Activated CD8-positive, alpha-beta T cell treated with anti-CD3 and anti-CD28 coated beads for 36 hours (primary cell): ENCODE measurements at regions not wholly inside any gene's neighbourhood (a gene's known extent, or its start where the extent isn't known, plus 50 kb on each side); places are given as distances from the start of the nearest gene placed in this dataset.

Experiments used
- ATAC-seq: fragments of 200-7000 bp; cut with Tn5 transposase; one replicate; pipeline ENCODE4 v1.10.0; 2021; ENCODE audit warnings: mild to moderate bottlenecking, moderate library complexity
- CTCF ChIA-PET: fragments of 350-600 bp; sonication (Branson Sonifier 250); formaldehyde crosslinking; loops from one replicate; lab custom pipeline; 2021; ENCODE audit warnings: antibody characterized with exemption; lab: Charles Lee
- POLR2A ChIA-PET: fragments of 350-600 bp; sonication (Branson Sonifier 250); formaldehyde crosslinking; loops from one replicate; lab custom pipeline; 2021; ENCODE audit warnings: antibody characterized with exemption; lab: Charles Lee
- DNase-seq: peaks from one replicate; pipeline ENCODE4 v3.0.0-alpha.2; 2020
- H3K27ac Mint-ChIP-seq: one replicate; pipeline ENCODE4 v1.8.0; 2021; ENCODE audit warnings: mild to moderate bottlenecking, mixed read lengths
- H3K27me3 Mint-ChIP-seq: one replicate; pipeline ENCODE4 v1.8.0; 2021; ENCODE audit warnings: mixed read lengths
- H3K36me3 Mint-ChIP-seq: one replicate; pipeline ENCODE4 v1.8.0; 2021; ENCODE audit warnings: low read depth, mixed read lengths
- H3K4me1 Mint-ChIP-seq: one replicate; pipeline ENCODE4 v1.8.0; 2021; ENCODE audit warnings: low read depth, mixed read lengths
- H3K4me3 Mint-ChIP-seq: one replicate; pipeline ENCODE4 v1.8.0; 2021; ENCODE audit warnings: mild to moderate bottlenecking, moderate library complexity, mixed read lengths
- H3K9me3 Mint-ChIP-seq: one replicate; pipeline ENCODE4 v1.8.0; 2021; ENCODE audit warnings: mixed read lengths
- CTCF ChIP-seq: fragments of 200-600 bp; IDR thresholded peaks from one replicate; pipeline ENCODE4 v1.8.0; 2022; ENCODE audit warnings: antibody characterized with exemption, mild to moderate bottlenecking
- intact Hi-C: fragments of 100-400 bp; cut with micrococcal nuclease; formaldehyde crosslinking; loops from one replicate; pipeline ENCODE4 v1.10.0; 2022

- Mint-ChIP-seq H3K4me3 (no peak overlapping the region), H3K9me3 (no peaks in the 10 kb centered on the region), H3K4me1 (no peaks in the 10 kb centered on the region), H3K27ac (no peak overlapping the region), H3K27me3 (no peaks in the 10 kb centered on the region), H3K36me3 (no peaks in the 10 kb centered on the region)
- POLR2A ChIA-PET = no interaction called here
- intact Hi-C loops = no loop called here
- CTCF ChIA-PET = no interaction called here
- no peak for TF ChIP-seq CTCF
- no peak for DNase-seq
- ATAC-seq = no peak
These were observed 258.7 kb upstream of the PPP2R3A start for GRCh38 chr3:135706758-135707375.

GRCh38 chr3:135719449-135719848, 246.1 kb upstream of the PPP2R3A start:
- Mint-ChIP-seq H3K9me3 (no peaks in the 10 kb centered on the region), H3K4me1 (no peaks in the 10 kb centered on the region), H3K4me3 (no peak overlapping the region), H3K27me3 (no peaks in the 10 kb centered on the region), H3K27ac (no peak overlapping the region), H3K36me3 (no peaks in the 10 kb centered on the region)
- ChIA-PET POLR2A (no interaction called here), CTCF (no interaction called here)
- no peak for DNase-seq
- intact Hi-C loops = no loop called here
- no peak for TF ChIP-seq CTCF
- no peak for ATAC-seq

GRCh38 chr3:135728007-135728721, 237.4 kb upstream of the PPP2R3A start:
- DNase-seq = no peak
- Mint-ChIP-seq H3K4me1 (no peaks in the 10 kb centered on the region), H3K36me3 (no peaks in the 10 kb centered on the region), H3K4me3 (no peak overlapping the region), H3K9me3 (peaks cover 3% of the 10 kb centered on the region), H3K27ac (no peak overlapping the region), H3K27me3 (no peaks in the 10 kb centered on the region)
- ChIA-PET CTCF (no interaction called here), POLR2A (no interaction called here)
- TF ChIP-seq CTCF = no peak
- intact Hi-C loops = no loop called here
- ATAC-seq = no peak

DNA sequence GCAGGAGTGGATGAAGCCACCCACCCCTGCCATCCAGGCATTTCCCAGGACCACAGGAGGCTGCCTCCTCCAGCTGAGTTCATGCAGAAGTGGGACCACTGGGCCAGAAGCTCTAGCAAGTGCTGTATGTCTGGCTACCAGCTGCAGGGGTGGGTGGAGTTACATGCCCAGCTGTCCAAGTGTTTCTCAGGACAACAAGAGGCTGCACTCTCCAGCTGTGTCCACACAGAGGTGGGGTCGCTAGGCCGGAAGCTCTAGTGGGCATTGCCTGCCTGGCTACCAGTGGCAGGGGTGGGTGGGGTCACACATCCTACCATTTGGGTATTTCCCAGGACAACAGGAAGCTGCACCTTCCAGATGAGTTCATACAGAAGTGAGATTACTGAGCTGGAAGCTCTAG, 234.0 kb upstream of the PPP2R3A start:
- intact Hi-C loops = no loop called here
- no peak for ATAC-seq
- Mint-ChIP-seq H3K27me3 (peaks cover 1% of the 10 kb centered on the region), H3K4me3 (no peak overlapping the region), H3K36me3 (no peaks in the 10 kb centered on the region), H3K4me1 (no peaks in the 10 kb centered on the region), H3K27ac (no peak overlapping the region), H3K9me3 (peaks cover 7% of the 10 kb centered on the region)
- ChIA-PET CTCF (no interaction called here), POLR2A (interaction anchor here (0.7 kb wide), 1 partner anchor 83 kb away, joined by 3 read pairs; no protein-coding TSS in a partner anchor)
- no peak for TF ChIP-seq CTCF
- no peak for DNase-seq

DNA sequence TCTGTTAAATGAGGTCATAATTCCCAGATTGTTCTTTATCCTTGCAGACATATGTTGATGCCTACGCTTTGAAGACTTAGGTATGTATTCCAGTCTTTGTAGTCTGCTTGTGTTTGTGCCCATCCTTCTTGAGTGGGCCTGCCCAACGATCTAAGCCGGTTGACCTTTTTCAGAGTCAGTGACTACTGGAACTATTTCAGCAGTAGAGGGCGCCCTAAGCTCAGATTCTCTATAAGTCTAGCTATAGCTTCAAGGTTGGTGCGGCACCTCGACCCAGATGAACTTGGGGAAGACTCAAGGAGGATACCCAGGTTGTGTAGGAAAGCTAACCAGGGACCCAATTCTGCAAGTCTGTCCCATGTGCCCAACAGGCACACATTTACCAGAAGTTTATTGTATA, 228.8 kb upstream of the PPP2R3A start:
- Mint-ChIP-seq H3K4me3 (no peak overlapping the region), H3K27me3 (peaks cover 1% of the 10 kb centered on the region), H3K4me1 (no peaks in the 10 kb centered on the region), H3K36me3 (no peaks in the 10 kb centered on the region), H3K27ac (no peak overlapping the region), H3K9me3 (peaks cover 7% of the 10 kb centered on the region)
- DNase-seq (peak; percentile 22), ATAC-seq (no peak)
- no peak for TF ChIP-seq CTCF
- intact Hi-C loops = no loop called here
- POLR2A ChIA-PET = no interaction called here
- CTCF ChIA-PET = interaction anchor here (0.9 to 1.5 kb wide), 3 partner anchors 158 to 307 kb away, joined by 3 read pairs; no protein-coding TSS in a partner anchor
